ENCODE measurements at regions not wholly inside any gene's neighbourhood (a gene's known extent, or its start where the extent isn't known, plus 50 kb on each side); places are given as distances from the start of the nearest gene placed in this dataset.

- no peaks in the 10 kb centered on the region for H3K36me3 ChIP-seq
- DNase-seq (ENCODE audit: low spot score in 2 of 2) = no peak
- intact Hi-C loops (cut with DNase I; ENCODE audit: low total_unique reads) = no loop called here
- no peak for TF ChIP-seq POLR2AphosphoS5 (IDR thresholded peaks at IDR 0.05)
- no peak for TF ChIP-seq CTCF (IDR thresholded peaks at IDR 0.05)
- no peak for TF ChIP-seq POLR2A (IDR thresholded peaks at IDR 0.05)
- H3K27me3 ChIP-seq = no peaks in the 10 kb centered on the region
- peaks cover under 1% of the 10 kb centered on the region in 2 donors for H3K9me3 ChIP-seq
- H3K4me1 ChIP-seq = no peaks in the 10 kb centered on the region
- no peak overlapping the region for H3K27ac ChIP-seq
- no peak overlapping the region for H3K4me3 ChIP-seq
These were observed 684.3 kb upstream of the SGO1 start for GRCh38 chr3:20870106-20870899.

GRCh38 chr3:20865803-20866202 is 679.8 kb upstream of the SGO1 start:
- intact Hi-C loops (cut with DNase I; ENCODE audit: low total_unique reads) = no loop called here
- no peaks in the 10 kb centered on the region for H3K9me3 ChIP-seq
- H3K4me3 ChIP-seq = no peak overlapping the region
- H3K27ac ChIP-seq = no peak overlapping the region
- H3K27me3 ChIP-seq = no peaks in the 10 kb centered on the region
- TF ChIP-seq POLR2AphosphoS5 (IDR thresholded peaks at IDR 0.05) (no peak), CTCF (IDR thresholded peaks at IDR 0.05) (no peak), POLR2A (IDR thresholded peaks at IDR 0.05) (no peak)
- DNase-seq (ENCODE audit: low spot score in 2 of 2) = no peak
- H3K4me1 ChIP-seq = no peaks in the 10 kb centered on the region
- no peaks in the 10 kb centered on the region for H3K36me3 ChIP-seq

DNA sequence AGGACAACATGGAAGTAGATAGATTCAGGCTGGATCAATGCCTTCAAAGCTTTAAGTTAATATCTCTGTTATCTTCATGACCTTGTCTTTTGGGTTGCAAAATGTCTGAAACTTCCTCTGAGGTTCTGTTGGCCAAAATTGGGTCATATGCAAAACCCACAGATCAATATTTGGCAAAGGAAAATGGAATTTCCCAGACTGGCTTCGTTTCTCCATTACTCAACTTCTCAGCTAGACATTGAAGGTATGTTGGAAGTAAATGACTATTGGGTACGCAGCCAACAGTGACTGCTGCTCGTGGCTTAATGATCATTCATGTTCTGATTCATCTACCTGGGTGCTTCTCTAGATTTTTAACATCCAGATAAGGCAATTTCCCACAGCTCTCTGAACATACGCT is 675.4 kb upstream of the SGO1 start:
- TF ChIP-seq CTCF (IDR thresholded peaks at IDR 0.05) = no peak
- intact Hi-C loops (cut with DNase I; ENCODE audit: low total_unique reads) = no loop called here
- Histone ChIP-seq H3K9me3 (no peaks in the 10 kb centered on the region), H3K27ac (no peak overlapping the region), H3K27me3 (no peaks in the 10 kb centered on the region), H3K4me3 (no peak overlapping the region), H3K4me1 (no peaks in the 10 kb centered on the region), H3K36me3 (no peaks in the 10 kb centered on the region)
- no peak for DNase-seq (ENCODE audit: low spot score in 2 of 2)

- Histone ChIP-seq H3K27ac (no peak overlapping the region), H3K4me3 (no peak overlapping the region), H3K4me1 (no peaks in the 10 kb centered on the region), H3K27me3 (no peaks in the 10 kb centered on the region), H3K36me3 (no peaks in the 10 kb centered on the region), H3K9me3 (no peaks in the 10 kb centered on the region)
- DNase-seq (ENCODE audit: low spot score in 2 of 2) = no peak
- intact Hi-C loops (cut with DNase I; ENCODE audit: low total_unique reads) = no loop called here
- no peak for TF ChIP-seq POLR2AphosphoS5 (IDR thresholded peaks at IDR 0.05)
- no peak for TF ChIP-seq CTCF (IDR thresholded peaks at IDR 0.05)
- no peak for TF ChIP-seq POLR2A (IDR thresholded peaks at IDR 0.05)
These were observed 671.6 kb upstream of the SGO1 start for GRCh38 chr3:20857636-20858035.

DNA sequence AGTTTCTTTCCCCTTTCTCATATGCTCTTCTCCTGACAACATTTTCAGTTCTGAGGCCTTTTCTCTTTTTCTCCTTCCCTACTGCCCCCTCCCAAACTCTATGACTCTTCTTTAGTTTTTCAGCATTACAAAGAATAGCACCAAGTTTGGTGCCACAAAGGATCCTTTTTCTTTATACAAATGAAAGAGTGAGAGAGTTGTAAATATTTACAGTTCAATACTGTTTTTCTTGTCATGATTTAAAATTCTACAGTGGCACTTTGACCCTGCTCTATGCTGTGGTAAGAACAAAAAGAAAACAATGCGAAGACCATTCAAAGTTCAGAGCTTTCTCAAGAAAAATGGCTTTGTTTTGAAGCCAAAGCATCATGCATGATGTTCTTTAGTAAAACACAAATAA is 667.9 kb upstream of the SGO1 start:
- TF ChIP-seq POLR2AphosphoS5 (IDR thresholded peaks at IDR 0.05) (no peak), POLR2A (IDR thresholded peaks at IDR 0.05) (no peak), CTCF (IDR thresholded peaks at IDR 0.05) (no peak)
- Histone ChIP-seq H3K27ac (no peak overlapping the region), H3K27me3 (no peaks in the 10 kb centered on the region), H3K4me1 (no peaks in the 10 kb centered on the region), H3K4me3 (no peak overlapping the region), H3K36me3 (no peaks in the 10 kb centered on the region), H3K9me3 (no peaks in the 10 kb centered on the region)
- no peak for DNase-seq (ENCODE audit: low spot score in 2 of 2)
- intact Hi-C loops (cut with DNase I; ENCODE audit: low total_unique reads) = no loop called here
